ENCODE measurements at regions not wholly inside any gene's neighbourhood (a gene's known extent, or its start where the extent isn't known, plus 50 kb on each side); places are given as distances from the start of the nearest gene placed in this dataset.
"Not testable (repeated sequence)": the region's sequence is repeated elsewhere in the genome, so short reads cannot be mapped to it uniquely, and the experiment has no call there.

- no peak overlapping the region for H3K4me3 ChIP-seq
- H3K27ac ChIP-seq = no peak overlapping the region
- no peaks in the 10 kb centered on the region for H3K4me1 ChIP-seq (ENCODE audit: insufficient read depth)
- TF ChIP-seq, protein P1, sequence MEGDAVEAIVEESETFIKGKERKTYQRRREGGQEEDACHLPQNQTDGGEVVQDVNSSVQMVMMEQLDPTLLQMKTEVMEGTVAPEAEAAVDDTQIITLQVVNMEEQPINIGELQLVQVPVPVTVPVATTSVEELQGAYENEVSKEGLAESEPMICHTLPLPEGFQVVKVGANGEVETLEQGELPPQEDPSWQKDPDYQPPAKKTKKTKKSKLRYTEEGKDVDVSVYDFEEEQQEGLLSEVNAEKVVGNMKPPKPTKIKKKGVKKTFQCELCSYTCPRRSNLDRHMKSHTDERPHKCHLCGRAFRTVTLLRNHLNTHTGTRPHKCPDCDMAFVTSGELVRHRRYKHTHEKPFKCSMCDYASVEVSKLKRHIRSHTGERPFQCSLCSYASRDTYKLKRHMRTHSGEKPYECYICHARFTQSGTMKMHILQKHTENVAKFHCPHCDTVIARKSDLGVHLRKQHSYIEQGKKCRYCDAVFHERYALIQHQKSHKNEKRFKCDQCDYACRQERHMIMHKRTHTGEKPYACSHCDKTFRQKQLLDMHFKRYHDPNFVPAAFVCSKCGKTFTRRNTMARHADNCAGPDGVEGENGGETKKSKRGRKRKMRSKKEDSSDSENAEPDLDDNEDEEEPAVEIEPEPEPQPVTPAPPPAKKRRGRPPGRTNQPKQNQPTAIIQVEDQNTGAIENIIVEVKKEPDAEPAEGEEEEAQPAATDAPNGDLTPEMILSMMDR (IDR thresholded peaks at IDR 0.05) = no peak
- TF ChIP-seq EP300 (IDR thresholded peaks at IDR 0.05) = no peak
- TF ChIP-seq POLR2A (IDR thresholded peaks at IDR 0.05) = no peak
- intact Hi-C loops (cut with DNase I) = no loop called here
- no peaks in the 10 kb centered on the region for H3K9me3 ChIP-seq
- H3K36me3 ChIP-seq = no peaks in the 10 kb centered on the region
- WGBS, 3 donors = 4 to 11% (median 7%) methylated on average over 3 of the region's 3 CpGs
- DNase-seq = no peak
- H3K27me3 ChIP-seq = no peaks in the 10 kb centered on the region
Observed at GRCh38 chr2:52414561-52415295, 1352.9 kb upstream of the CHAC2 start.

DNA sequence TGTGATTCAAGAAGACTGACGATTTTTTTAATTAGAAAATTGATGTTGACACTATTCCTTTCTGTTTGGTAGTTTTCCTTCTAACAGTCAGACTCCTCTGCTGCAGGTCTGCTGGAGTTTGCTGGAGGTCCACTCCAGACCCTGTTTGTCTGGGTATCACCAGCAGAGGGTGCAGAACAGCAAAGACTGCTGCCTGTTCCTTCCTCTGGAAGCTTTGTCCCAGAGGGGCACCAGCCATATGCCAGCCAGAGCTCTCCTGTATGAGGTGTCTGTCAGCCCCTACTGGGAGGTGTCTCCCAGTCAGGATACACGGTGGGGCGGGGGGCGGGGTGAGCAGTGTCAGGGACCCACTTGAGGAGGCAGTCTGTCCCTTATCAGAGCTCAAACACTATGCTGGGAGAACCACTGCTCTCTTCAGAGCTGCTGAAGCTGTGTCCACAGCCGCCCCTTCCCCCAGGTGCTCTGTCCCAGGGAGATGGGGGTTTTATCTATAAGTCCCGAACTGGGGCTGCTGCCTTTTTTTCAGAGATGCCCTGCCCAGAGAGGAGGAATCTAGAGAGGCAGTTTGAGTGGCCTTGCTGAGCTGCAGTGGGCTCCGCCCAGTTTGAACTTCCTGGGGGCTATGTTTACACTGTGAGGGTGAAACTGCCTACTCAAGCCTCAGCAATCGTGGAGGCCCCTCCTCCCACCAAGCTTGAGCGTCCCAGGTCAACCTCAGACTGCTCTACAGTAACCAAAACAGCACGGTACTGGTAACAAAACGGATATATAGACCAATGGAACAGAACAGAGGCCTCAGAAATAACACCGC, 1358.1 kb upstream of the CHAC2 start:
- H3K9me3 ChIP-seq; H3K27ac ChIP-seq; H3K4me3 ChIP-seq; H3K36me3 ChIP-seq; intact Hi-C loops (cut with DNase I); H3K4me1 ChIP-seq (ENCODE audit: insufficient read depth); DNase-seq; H3K27me3 ChIP-seq: not testable (repeated sequence)
- WGBS, 3 donors = 74 to 85% (median 81%) methylated on average over 12 of the region's 12 CpGs

- H3K27me3 ChIP-seq = no peaks in the 10 kb centered on the region
- H3K27ac ChIP-seq = no peak overlapping the region
- no peaks in the 10 kb centered on the region for H3K4me1 ChIP-seq (ENCODE audit: insufficient read depth)
- TF ChIP-seq, protein P1 (IDR thresholded peaks at IDR 0.05) = no peak
- no peak for TF ChIP-seq POLR2A (IDR thresholded peaks at IDR 0.05)
- no peak for TF ChIP-seq EP300 (IDR thresholded peaks at IDR 0.05)
- H3K9me3 ChIP-seq = no peaks in the 10 kb centered on the region
- WGBS, 3 donors = 71 to 95% (median 78%) methylated on average over 1 of the region's 1 CpG
- H3K4me3 ChIP-seq = no peak overlapping the region
- no peaks in the 10 kb centered on the region for H3K36me3 ChIP-seq
- intact Hi-C loops (cut with DNase I) = no loop called here
- DNase-seq = no peak
Observed at GRCh38 chr2:52405980-52406379, 1361.6 kb upstream of the CHAC2 start.

GRCh38 chr2:52404866-52405265, 1362.7 kb upstream of the CHAC2 start:
- no peaks in the 10 kb centered on the region for H3K36me3 ChIP-seq
- H3K9me3 ChIP-seq = no peaks in the 10 kb centered on the region
- H3K27ac ChIP-seq = no peak overlapping the region
- no peak overlapping the region for H3K4me3 ChIP-seq
- TF ChIP-seq POLR2A (IDR thresholded peaks at IDR 0.05) = no peak
- no peak for TF ChIP-seq EP300 (IDR thresholded peaks at IDR 0.05)
- TF ChIP-seq, protein P1 (IDR thresholded peaks at IDR 0.05) = no peak
- DNase-seq = no peak
- WGBS, 3 donors = 57 to 65% (median 57%) methylated on average over 3 of the region's 3 CpGs
- intact Hi-C loops (cut with DNase I) = no loop called here
- no peaks in the 10 kb centered on the region for H3K27me3 ChIP-seq
- H3K4me1 ChIP-seq (ENCODE audit: insufficient read depth) = no peaks in the 10 kb centered on the region

GRCh38 chr2:52404046-52404445, 1363.6 kb upstream of the CHAC2 start:
- WGBS, 3 donors = 84 to 88% (median 87%) methylated on average over 4 of the region's 4 CpGs
- no peaks in the 10 kb centered on the region for H3K4me1 ChIP-seq (ENCODE audit: insufficient read depth)
- no peaks in the 10 kb centered on the region for H3K27me3 ChIP-seq
- H3K9me3 ChIP-seq = no peaks in the 10 kb centered on the region
- DNase-seq = no peak
- TF ChIP-seq, protein P1 (IDR thresholded peaks at IDR 0.05) = no peak
- no peak for TF ChIP-seq EP300 (IDR thresholded peaks at IDR 0.05)
- no peak for TF ChIP-seq POLR2A (IDR thresholded peaks at IDR 0.05)
- intact Hi-C loops (cut with DNase I) = no loop called here
- H3K4me3 ChIP-seq = no peak overlapping the region
- no peak overlapping the region for H3K27ac ChIP-seq
- no peaks in the 10 kb centered on the region for H3K36me3 ChIP-seq
